ENCODE measurements at regions not wholly inside any gene's neighbourhood (a gene's known extent, or its start where the extent isn't known, plus 50 kb on each side); places are given as distances from the start of the nearest gene placed in this dataset.
A peak's percentile ranks its signal among the peaks of the same experiment; 100 is the strongest.

- DNase-seq: no peak
These were observed 404.0 kb upstream of the ATP2B1 start for GRCh38 chr12:90112666-90113065.

- peak; percentile 38 for DNase-seq
These were observed 403.3 kb upstream of the ATP2B1 start for GRCh38 chr12:90111791-90112580.

GRCh38 chr12:90106568-90106967 is 397.9 kb upstream of the ATP2B1 start:
- no peak for DNase-seq

GRCh38 chr12:90102957-90103652 is 394.5 kb upstream of the ATP2B1 start:
- no peak for DNase-seq

GRCh38 chr12:90100579-90100978 is 391.9 kb upstream of the ATP2B1 start:
- no peak for DNase-seq

- DNase-seq: no peak
These were observed 390.6 kb upstream of the ATP2B1 start for GRCh38 chr12:90099288-90099687.

- no peak for DNase-seq
These were observed 389.6 kb upstream of the ATP2B1 start for GRCh38 chr12:90098132-90098779.

GRCh38 chr12:90091809-90092208 is 383.2 kb upstream of the ATP2B1 start:
- DNase-seq: no peak

GRCh38 chr12:90090929-90091651 is 382.5 kb upstream of the ATP2B1 start:
- DNase-seq: no peak

GRCh38 chr12:90086281-90086680 is 377.6 kb upstream of the ATP2B1 start:
- DNase-seq: no peak

- DNase-seq: no peak
These were observed 377.0 kb upstream of the ATP2B1 start for GRCh38 chr12:90085494-90086274.

GRCh38 chr12:90084018-90084417 is 375.4 kb upstream of the ATP2B1 start:
- no peak for DNase-seq

GRCh38 chr12:90080616-90081015 is 372.0 kb upstream of the ATP2B1 start:
- DNase-seq: no peak

- DNase-seq: no peak
These were observed 371.0 kb upstream of the ATP2B1 start for GRCh38 chr12:90079529-90080210.

GRCh38 chr12:90078344-90078743 is 369.7 kb upstream of the ATP2B1 start:
- DNase-seq: no peak

GRCh38 chr12:90077756-90078155 is 369.1 kb upstream of the ATP2B1 start:
- DNase-seq: no peak

- DNase-seq: no peak
These were observed 368.2 kb upstream of the ATP2B1 start for GRCh38 chr12:90076851-90077319.

- DNase-seq: no peak
These were observed 367.0 kb upstream of the ATP2B1 start for GRCh38 chr12:90075685-90076084.

- no peak for DNase-seq
These were observed 365.4 kb upstream of the ATP2B1 start for GRCh38 chr12:90074086-90074485.

GRCh38 chr12:90071996-90072395 is 363.4 kb upstream of the ATP2B1 start:
- no peak for DNase-seq

- no peak for DNase-seq
These were observed 361.1 kb upstream of the ATP2B1 start for GRCh38 chr12:90069711-90070110.

GRCh38 chr12:90067791-90068190 is 359.2 kb upstream of the ATP2B1 start:
- no peak for DNase-seq
